Aorta (tissue), 5 donors: ENCODE measurements at regions not wholly inside any gene's neighbourhood (a gene's known extent, or its start where the extent isn't known, plus 50 kb on each side); places are given as distances from the start of the nearest gene placed in this dataset.

Experiments used
- ATAC-seq: fragments of 200-7000 bp; cut with Tn5 transposase; one replicate; pipeline ENCODE4 v1.9.1; 2022; ENCODE audit warnings: moderate library complexity; ENCODE audit not compliant: low FRiP score
- DNase-seq, 2 donors: peaks; one replicate each; pipeline ENCODE4 v3.0.0-alpha.2; 2020
- H3K27ac ChIP-seq, 2 donors: one replicate each; pipeline ENCODE4 v1.5.1; 2013; ENCODE audit warnings: low read length in 2 of 2, mild to moderate bottlenecking in 2 of 2, moderate library complexity in 2 of 2, control low read depth in 1 of 2, inconsistent platforms in 1 of 2, low read depth in 1 of 2
- H3K27me3 ChIP-seq, 2 donors: one replicate each; pipeline ENCODE4 v1.6.1; 2013; ENCODE audit warnings: control low read depth in 1 of 2, low read length in 1 of 2, mild to moderate bottlenecking in 1 of 2, moderate library complexity in 1 of 2; ENCODE audit not compliant: insufficient read depth in 2 of 2, control insufficient read depth in 1 of 2
- H3K36me3 ChIP-seq, 2 donors: one replicate each; pipeline ENCODE4 v1.6.1; 2013; ENCODE audit warnings: control low read depth in 1 of 2, low read length in 1 of 2, mild to moderate bottlenecking in 1 of 2; ENCODE audit not compliant: insufficient read depth in 2 of 2, control insufficient read depth in 1 of 2
- H3K4me1 ChIP-seq, 2 donors: one replicate each; pipeline ENCODE4 v1.6.1; 2013; ENCODE audit warnings: low read length in 2 of 2, control low read depth in 1 of 2, mild to moderate bottlenecking in 1 of 2, moderate library complexity in 1 of 2; ENCODE audit not compliant: insufficient read depth in 2 of 2, control insufficient read depth in 1 of 2
- H3K4me3 ChIP-seq, 2 donors: one replicate each; pipeline ENCODE4 v1.5.1; 2013; ENCODE audit warnings: low read length in 2 of 2, control low read depth in 1 of 2, mild to moderate bottlenecking in 1 of 2
- H3K9me3 ChIP-seq: one replicate; pipeline ENCODE4 v1.6.1; 2013; ENCODE audit warnings: mild to moderate bottlenecking, low read length; ENCODE audit not compliant: control insufficient read depth
- WGBS, 2 donors: extraction: QIAGEN DNeasy Blood & Tissue Kit; methylation state at CpG; one replicate each; pipeline ENCODE4 v1.1.7; 2013; 5-methylcytosine and 5-hydroxymethylcytosine counted together
- intact Hi-C, 2 donors: fragments of 100-400 bp; cut with DNase I; formaldehyde crosslinking; loops; one replicate each; pipeline versions ENCODE4 v1.14.2 to v1.15.0; 2022
- donor health status: healthy with polysubstance abuse.
- donor health status: Bipolar disorder and iron deficiency.
- donor health status: DM: no; HTN: no; CAD: no.
- donor health status: DM: no; HTN: no; CAD: no.
- donor health status: DM: yes; HTN: yes; CAD: no.

DNA sequence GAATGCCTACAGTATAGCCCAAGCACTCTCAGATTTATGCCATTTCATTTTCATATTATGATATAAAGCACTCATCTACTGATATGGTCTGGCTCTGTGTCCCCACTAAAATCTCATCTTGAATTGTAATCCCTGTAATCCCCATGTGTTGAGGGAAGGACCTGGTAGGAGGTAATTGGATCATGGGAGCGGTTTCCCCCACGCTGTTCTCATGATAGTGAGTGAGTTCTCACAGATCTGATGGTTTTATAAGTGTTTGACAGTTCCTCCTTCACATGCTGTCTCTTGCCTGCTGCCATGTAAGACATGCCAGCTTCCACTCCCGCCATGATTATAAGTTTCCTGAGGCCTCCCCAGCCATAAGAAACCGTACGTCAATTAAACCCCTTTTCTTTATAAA lies 171.7 kb downstream of the OTOR start:
- no peak for ATAC-seq
- H3K9me3 ChIP-seq: no peaks in the 10 kb centered on the region
- intact Hi-C loops: no loop called here

GRCh38 chr20:16922834-16923233 lies 174.7 kb downstream of the OTOR start:
- Histone ChIP-seq H3K36me3 (no peaks in the 10 kb centered on the region), H3K9me3 (no peaks in the 10 kb centered on the region), H3K4me3 (no peak overlapping the region), H3K4me1 (peaks cover 0 to 4% of the 10 kb centered on the region in 2 donors), H3K27me3 (peaks cover 0 to under 1% of the 10 kb centered on the region in 2 donors), H3K27ac (no peak overlapping the region)
- DNase-seq (no peak), ATAC-seq (no peak)
- intact Hi-C loops: no loop called here
- 3 to 13% methylated on average over 3 of the region's 3 CpGs for WGBS, 2 donors

More for the DNA sequence above, 171.7 kb downstream of the OTOR start:
- no peak for DNase-seq
- H3K27me3 ChIP-seq: peaks cover 0 to 1% of the 10 kb centered on the region in 2 donors
- 71 to 81% methylated on average over 5 of the region's 5 CpGs for WGBS, 2 donors
- H3K27ac ChIP-seq: no peak overlapping the region
- H3K4me1 ChIP-seq: peaks cover 0 to 4% of the 10 kb centered on the region in 2 donors
- no peak overlapping the region for H3K4me3 ChIP-seq
- no peaks in the 10 kb centered on the region for H3K36me3 ChIP-seq

GRCh38 chr20:16926626-16927430 lies 178.7 kb downstream of the OTOR start:
- intact Hi-C loops: no loop called here
- no peaks in the 10 kb centered on the region for H3K9me3 ChIP-seq
- ATAC-seq (no peak), DNase-seq (no peak)
- H3K27me3 ChIP-seq: peaks cover 0 to 2% of the 10 kb centered on the region in 2 donors
- no peaks in the 10 kb centered on the region for H3K36me3 ChIP-seq
- peaks cover 0 to 4% of the 10 kb centered on the region in 2 donors for H3K4me1 ChIP-seq
- 88 to 91% methylated on average over 11 of the region's 11 CpGs for WGBS, 2 donors
- H3K27ac ChIP-seq: no peak overlapping the region
- no peak overlapping the region for H3K4me3 ChIP-seq

- H3K9me3 ChIP-seq: no peaks in the 10 kb centered on the region
- no peak for DNase-seq
- no peaks in the 10 kb centered on the region for H3K36me3 ChIP-seq
- intact Hi-C loops: no loop called here
- ATAC-seq: no peak
- H3K4me1 ChIP-seq: no peaks in the 10 kb centered on the region
- H3K4me3 ChIP-seq: no peak overlapping the region
- H3K27me3 ChIP-seq: peaks cover 0 to 2% of the 10 kb centered on the region in 2 donors
- H3K27ac ChIP-seq: no peak overlapping the region
These were observed 181.6 kb downstream of the OTOR start for GRCh38 chr20:16929756-16930155.

GRCh38 chr20:16930656-16931055 lies 182.5 kb downstream of the OTOR start:
- no peak overlapping the region for H3K4me3 ChIP-seq
- H3K27me3 ChIP-seq: peaks cover 0 to 2% of the 10 kb centered on the region in 2 donors
- DNase-seq: no peak
- H3K9me3 ChIP-seq: no peaks in the 10 kb centered on the region
- H3K36me3 ChIP-seq: no peaks in the 10 kb centered on the region
- H3K4me1 ChIP-seq: no peaks in the 10 kb centered on the region
- no peak for ATAC-seq
- intact Hi-C loops: no loop called here
- WGBS, 2 donors: 72 to 79% methylated on average over 4 of the region's 4 CpGs
- no peak overlapping the region for H3K27ac ChIP-seq

- H3K4me3 ChIP-seq: no peak overlapping the region
- ATAC-seq: no peak
- no peaks in the 10 kb centered on the region for H3K9me3 ChIP-seq
- intact Hi-C loops: no loop called here
- no peak for DNase-seq
- H3K4me1 ChIP-seq: no peaks in the 10 kb centered on the region
- H3K27me3 ChIP-seq: peaks cover 0 to 2% of the 10 kb centered on the region in 2 donors
- H3K27ac ChIP-seq: no peak overlapping the region
- WGBS, 2 donors: 41 to 44% methylated on average over 3 of the region's 3 CpGs
- no peaks in the 10 kb centered on the region for H3K36me3 ChIP-seq
These were observed 190.9 kb downstream of the OTOR start for GRCh38 chr20:16939051-16939450.

GRCh38 chr20:16940701-16941100 lies 192.5 kb downstream of the OTOR start:
- H3K27ac ChIP-seq: no peak overlapping the region
- H3K4me1 ChIP-seq: no peaks in the 10 kb centered on the region
- intact Hi-C loops: no loop called here
- ATAC-seq (no peak), DNase-seq (no peak)
- peaks cover 0 to 2% of the 10 kb centered on the region in 2 donors for H3K27me3 ChIP-seq
- H3K36me3 ChIP-seq: no peaks in the 10 kb centered on the region
- H3K4me3 ChIP-seq: no peak overlapping the region
- H3K9me3 ChIP-seq: no peaks in the 10 kb centered on the region
- WGBS, 2 donors: 62 to 72% methylated on average over 1 of the region's 1 CpG

GRCh38 chr20:16942051-16942450 lies 193.9 kb downstream of the OTOR start:
- no peak for ATAC-seq

DNA sequence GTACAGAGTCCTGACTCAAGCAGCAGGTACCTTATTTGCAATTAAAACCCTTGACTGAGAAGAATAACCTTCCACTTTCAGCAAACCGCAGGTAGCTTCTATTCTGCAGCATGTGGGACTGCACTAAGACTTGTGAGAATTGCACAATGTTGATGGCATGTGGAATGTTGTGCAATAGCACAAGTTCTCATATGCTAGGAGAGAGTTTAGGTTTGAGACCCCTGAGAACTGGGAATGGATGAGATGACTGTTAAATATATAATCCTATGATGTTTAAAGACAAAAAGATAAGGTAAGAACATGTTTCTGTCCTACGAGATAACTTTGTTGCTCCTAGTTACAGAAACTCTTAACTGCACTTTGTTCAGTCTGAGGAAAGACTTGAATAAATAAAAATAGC lies 194.6 kb downstream of the OTOR start:
- ATAC-seq (no peak), DNase-seq (no peak)
- no peaks in the 10 kb centered on the region for H3K4me1 ChIP-seq
- 38 to 40% methylated on average over 2 of the region's 2 CpGs for WGBS, 2 donors
- intact Hi-C loops: no loop called here
- no peaks in the 10 kb centered on the region for H3K36me3 ChIP-seq
- no peak overlapping the region for H3K4me3 ChIP-seq
- peaks cover 0 to 2% of the 10 kb centered on the region in 2 donors for H3K27me3 ChIP-seq
- no peak overlapping the region for H3K27ac ChIP-seq
- no peaks in the 10 kb centered on the region for H3K9me3 ChIP-seq

More at GRCh38 chr20:16942051-16942450, 193.9 kb downstream of the OTOR start:
- WGBS, 2 donors: 34 to 50% methylated on average over 1 of the region's 1 CpG
- Histone ChIP-seq H3K27me3 (peaks cover 0 to 2% of the 10 kb centered on the region in 2 donors), H3K4me1 (no peaks in the 10 kb centered on the region), H3K36me3 (no peaks in the 10 kb centered on the region), H3K27ac (no peak overlapping the region), H3K4me3 (no peak overlapping the region), H3K9me3 (no peaks in the 10 kb centered on the region)
- DNase-seq: no peak
- intact Hi-C loops: no loop called here
